GM19025 (cell line): ENCODE measurements at regions not wholly inside any gene's neighbourhood (a gene's known extent, or its start where the extent isn't known, plus 50 kb on each side); places are given as distances from the start of the nearest gene placed in this dataset.
"Not testable (repeated sequence)": the region's sequence is repeated elsewhere in the genome, so short reads cannot be mapped to it uniquely, and the experiment has no call there.

ENCODE experiments used
- ATAC-seq: cut with Tn5 transposase; IDR thresholded peaks from one replicate; pipeline ENCODE4 v1.9.1; 2021; ENCODE audit warnings: mild to moderate bottlenecking, low read depth, moderate library complexity; ENCODE audit not compliant: unreplicated experiment

- peak; percentile 73 for ATAC-seq
Observed at GRCh38 chrX:124232523-124233201, 99.8 kb upstream of the TEX13D start.

- no peak for ATAC-seq
Observed at GRCh38 chrX:124234348-124234747, 98.1 kb upstream of the TEX13D start.

- ATAC-seq = no peak
Observed at GRCh38 chrX:124238268-124238667, 94.2 kb upstream of the TEX13D start.

- ATAC-seq = peak; percentile 27
Observed at GRCh38 chrX:124239324-124239723, 93.1 kb upstream of the TEX13D start.

- peak; percentile 90 for ATAC-seq
Observed at GRCh38 chrX:124239911-124240310, 92.5 kb upstream of the TEX13D start.

GRCh38 chrX:124240422-124240821, 92.0 kb upstream of the TEX13D start:
- ATAC-seq = no peak

- ATAC-seq = no peak
Observed at GRCh38 chrX:124242131-124242530, 90.3 kb upstream of the TEX13D start.

GRCh38 chrX:124249345-124249744, 83.1 kb upstream of the TEX13D start:
- ATAC-seq = no peak

GRCh38 chrX:124250835-124251437, 81.5 kb upstream of the TEX13D start:
- no peak for ATAC-seq

GRCh38 chrX:124254611-124255010, 77.8 kb upstream of the TEX13D start:
- ATAC-seq = no peak

- ATAC-seq = no peak
Observed at GRCh38 chrX:124256216-124256615, 76.2 kb upstream of the TEX13D start.

- no peak for ATAC-seq
Observed at GRCh38 chrX:124256629-124257380, 75.7 kb upstream of the TEX13D start.

GRCh38 chrX:124257924-124258702, 74.3 kb upstream of the TEX13D start:
- ATAC-seq = no peak

- no peak for ATAC-seq
Observed at GRCh38 chrX:124260845-124261244, 71.6 kb upstream of the TEX13D start.

GRCh38 chrX:124263743-124264142, 68.7 kb upstream of the TEX13D start:
- ATAC-seq = no peak

- no peak for ATAC-seq
Observed at GRCh38 chrX:124268099-124268498, 64.4 kb upstream of the TEX13D start.

GRCh38 chrX:124269881-124270280, 62.6 kb upstream of the TEX13D start:
- no peak for ATAC-seq

- ATAC-seq = not testable (repeated sequence)
Observed at GRCh38 chrX:124271599-124271998, 60.9 kb upstream of the TEX13D start.

- no peak for ATAC-seq
Observed at GRCh38 chrX:124272370-124272982, 60.0 kb upstream of the TEX13D start.

- ATAC-seq = no peak
Observed at GRCh38 chrX:124274438-124275181, 57.9 kb upstream of the TEX13D start.
